ENCODE measurements at regions not wholly inside any gene's neighbourhood (a gene's known extent, or its start where the extent isn't known, plus 50 kb on each side); places are given as distances from the start of the nearest gene placed in this dataset.

DNA sequence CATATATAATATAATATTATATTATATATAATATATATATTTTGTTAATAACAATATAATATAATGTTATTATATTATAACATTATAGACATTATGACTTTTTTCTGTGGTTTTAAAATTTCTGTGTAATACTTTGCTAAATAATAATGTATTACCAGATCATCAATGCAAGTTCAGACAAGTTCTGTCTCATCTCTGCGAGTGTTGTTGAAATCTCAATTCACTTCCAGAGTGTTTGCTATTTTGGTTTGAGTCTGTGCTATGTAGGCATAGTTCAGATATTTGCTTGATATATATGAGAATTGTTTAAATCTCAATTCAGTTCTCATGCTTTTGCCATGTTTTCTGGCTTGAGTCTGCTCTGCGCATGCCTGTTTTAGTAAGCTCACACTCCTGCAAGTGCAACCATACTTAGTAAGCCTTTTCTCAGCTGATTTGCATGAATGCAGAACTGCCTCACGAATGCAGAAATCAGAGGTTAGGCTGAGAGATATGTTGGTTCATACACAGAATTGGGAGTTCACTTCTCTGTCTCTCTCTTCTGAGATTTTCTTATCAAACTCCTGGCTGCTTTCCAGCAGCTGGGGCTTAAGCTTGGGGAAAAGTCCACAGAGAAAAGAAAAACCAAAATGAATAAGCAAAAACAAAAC, 830.2 kb upstream of the SORCS1 start:
- TF ChIP-seq, protein P1, sequence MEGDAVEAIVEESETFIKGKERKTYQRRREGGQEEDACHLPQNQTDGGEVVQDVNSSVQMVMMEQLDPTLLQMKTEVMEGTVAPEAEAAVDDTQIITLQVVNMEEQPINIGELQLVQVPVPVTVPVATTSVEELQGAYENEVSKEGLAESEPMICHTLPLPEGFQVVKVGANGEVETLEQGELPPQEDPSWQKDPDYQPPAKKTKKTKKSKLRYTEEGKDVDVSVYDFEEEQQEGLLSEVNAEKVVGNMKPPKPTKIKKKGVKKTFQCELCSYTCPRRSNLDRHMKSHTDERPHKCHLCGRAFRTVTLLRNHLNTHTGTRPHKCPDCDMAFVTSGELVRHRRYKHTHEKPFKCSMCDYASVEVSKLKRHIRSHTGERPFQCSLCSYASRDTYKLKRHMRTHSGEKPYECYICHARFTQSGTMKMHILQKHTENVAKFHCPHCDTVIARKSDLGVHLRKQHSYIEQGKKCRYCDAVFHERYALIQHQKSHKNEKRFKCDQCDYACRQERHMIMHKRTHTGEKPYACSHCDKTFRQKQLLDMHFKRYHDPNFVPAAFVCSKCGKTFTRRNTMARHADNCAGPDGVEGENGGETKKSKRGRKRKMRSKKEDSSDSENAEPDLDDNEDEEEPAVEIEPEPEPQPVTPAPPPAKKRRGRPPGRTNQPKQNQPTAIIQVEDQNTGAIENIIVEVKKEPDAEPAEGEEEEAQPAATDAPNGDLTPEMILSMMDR (IDR thresholded peaks at IDR 0.05): no peak
- TF ChIP-seq POLR2A (IDR thresholded peaks at IDR 0.05; ENCODE audit: low read depth): no peak
- TF ChIP-seq POLR2AphosphoS5 (IDR thresholded peaks at IDR 0.05): no peak
- TF ChIP-seq EP300 (IDR thresholded peaks at IDR 0.05): no peak
